Peyer's patch (tissue), 4 donors: ENCODE measurements at regions not wholly inside any gene's neighbourhood (a gene's known extent, or its start where the extent isn't known, plus 50 kb on each side); places are given as distances from the start of the nearest gene placed in this dataset.

Experiments used
- DNase-seq, 3 donors: peaks; one replicate each; pipeline ENCODE4 v3.0.0-alpha.2; 2017 to 2019
- H3K27ac ChIP-seq, 4 donors: fragments of 200-600 bp; sonication (generic); one replicate each; pipeline ENCODE4 v1.5.1; 2016 to 2019
- H3K27me3 ChIP-seq, 2 donors: fragments of 200-600 bp; sonication (generic); one replicate each; pipeline ENCODE4 v1.5.1; 2019
- H3K36me3 ChIP-seq, 3 donors: fragments of 200-600 bp; sonication (generic); one replicate each; pipeline ENCODE4 v1.5.1; 2016 to 2019
- H3K4me1 ChIP-seq, 4 donors: fragments of 200-600 bp; sonication (generic); one replicate each; pipeline ENCODE4 v1.5.1; 2016 to 2019
- H3K4me3 ChIP-seq, 4 donors: fragments of 200-600 bp; sonication (generic); 1 replicate in 3 of 4; 2 replicates in 1 of 4; pipeline ENCODE4 v1.5.1; 2016 to 2019; ENCODE audit warnings: mild to moderate bottlenecking in 1 of 4
- H3K9me3 ChIP-seq, 4 donors: fragments of 200-600 bp; sonication (generic); one replicate each; pipeline ENCODE4 v1.5.1; 2016 to 2019; ENCODE audit warnings: mild to moderate bottlenecking in 1 of 4
- POLR2A ChIP-seq, 2 donors: fragments of 450-650 bp; IDR thresholded peaks; one replicate each; pipeline ENCODE4 v1.5.1; 2017; ENCODE audit warnings: antibody characterized with exemption in 2 of 2, mild to moderate bottlenecking in 2 of 2, moderate library complexity in 2 of 2
- TF ChIP-seq, protein P1 (sequence below), 6 experiments: fragments of 450-650 bp in 4 of 6; fragments of 200-600 bp in 2 of 6; sonication (generic) in 1 of 6; IDR thresholded peaks; one replicate each; pipeline ENCODE4 v1.5.1; 2017 to 2019; ENCODE audit warnings: antibody characterized with exemption in 6 of 6, mild to moderate bottlenecking in 3 of 6, moderate library complexity in 1 of 6

- no peak for DNase-seq
- Histone ChIP-seq H3K4me1 (no peaks in the 10 kb centered on the region), H3K27me3 (no peaks in the 10 kb centered on the region), H3K27ac (no peak overlapping the region), H3K9me3 (no peaks in the 10 kb centered on the region), H3K36me3 (no peaks in the 10 kb centered on the region), H3K4me3 (no peak overlapping the region)
- TF ChIP-seq POLR2A (IDR thresholded peaks at IDR 0.05): no peak
Measured at GRCh38 chr11:103550811-103551210, 441.6 kb downstream of the DYNC2H1 start.

DNA sequence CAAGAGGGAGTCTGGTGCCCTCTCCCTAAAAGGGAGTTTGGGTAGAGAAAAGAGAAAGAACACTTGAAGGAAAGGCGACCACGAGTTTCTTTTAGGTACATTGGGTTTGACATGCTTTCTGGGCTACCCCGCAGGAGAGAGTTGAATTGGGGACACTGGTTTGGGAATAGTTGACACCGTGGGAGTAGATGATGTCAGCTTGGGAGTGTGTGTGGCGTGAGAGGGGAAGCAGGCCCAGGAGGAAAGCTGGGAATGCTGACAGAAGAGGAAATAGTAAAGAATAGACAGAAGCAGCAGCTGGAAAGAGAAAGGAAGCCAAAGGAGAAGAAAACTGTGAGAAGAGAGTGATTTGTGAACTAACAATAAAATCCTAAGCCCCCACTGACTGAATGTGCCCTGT lies 442.9 kb downstream of the DYNC2H1 start:
- TF ChIP-seq, protein P1, sequence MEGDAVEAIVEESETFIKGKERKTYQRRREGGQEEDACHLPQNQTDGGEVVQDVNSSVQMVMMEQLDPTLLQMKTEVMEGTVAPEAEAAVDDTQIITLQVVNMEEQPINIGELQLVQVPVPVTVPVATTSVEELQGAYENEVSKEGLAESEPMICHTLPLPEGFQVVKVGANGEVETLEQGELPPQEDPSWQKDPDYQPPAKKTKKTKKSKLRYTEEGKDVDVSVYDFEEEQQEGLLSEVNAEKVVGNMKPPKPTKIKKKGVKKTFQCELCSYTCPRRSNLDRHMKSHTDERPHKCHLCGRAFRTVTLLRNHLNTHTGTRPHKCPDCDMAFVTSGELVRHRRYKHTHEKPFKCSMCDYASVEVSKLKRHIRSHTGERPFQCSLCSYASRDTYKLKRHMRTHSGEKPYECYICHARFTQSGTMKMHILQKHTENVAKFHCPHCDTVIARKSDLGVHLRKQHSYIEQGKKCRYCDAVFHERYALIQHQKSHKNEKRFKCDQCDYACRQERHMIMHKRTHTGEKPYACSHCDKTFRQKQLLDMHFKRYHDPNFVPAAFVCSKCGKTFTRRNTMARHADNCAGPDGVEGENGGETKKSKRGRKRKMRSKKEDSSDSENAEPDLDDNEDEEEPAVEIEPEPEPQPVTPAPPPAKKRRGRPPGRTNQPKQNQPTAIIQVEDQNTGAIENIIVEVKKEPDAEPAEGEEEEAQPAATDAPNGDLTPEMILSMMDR (IDR thresholded peaks at IDR 0.05): no peak
- TF ChIP-seq POLR2A (IDR thresholded peaks at IDR 0.05): no peak

GRCh38 chr11:103556171-103556570 lies 446.9 kb downstream of the DYNC2H1 start:
- Histone ChIP-seq H3K4me1 (no peaks in the 10 kb centered on the region), H3K4me3 (no peak overlapping the region), H3K27ac (no peak overlapping the region), H3K9me3 (no peaks in the 10 kb centered on the region), H3K27me3 (no peaks in the 10 kb centered on the region), H3K36me3 (no peaks in the 10 kb centered on the region)
- DNase-seq: no peak
- TF ChIP-seq, protein P1 (IDR thresholded peaks at IDR 0.05): no peak
- no peak for TF ChIP-seq POLR2A (IDR thresholded peaks at IDR 0.05)

More for the DNA sequence above, 442.9 kb downstream of the DYNC2H1 start:
- H3K9me3 ChIP-seq: no peaks in the 10 kb centered on the region
- no peak overlapping the region for H3K4me3 ChIP-seq
- H3K36me3 ChIP-seq: no peaks in the 10 kb centered on the region
- H3K4me1 ChIP-seq: no peaks in the 10 kb centered on the region
- no peak overlapping the region for H3K27ac ChIP-seq
- H3K27me3 ChIP-seq: no peaks in the 10 kb centered on the region
- DNase-seq: no peak

DNA sequence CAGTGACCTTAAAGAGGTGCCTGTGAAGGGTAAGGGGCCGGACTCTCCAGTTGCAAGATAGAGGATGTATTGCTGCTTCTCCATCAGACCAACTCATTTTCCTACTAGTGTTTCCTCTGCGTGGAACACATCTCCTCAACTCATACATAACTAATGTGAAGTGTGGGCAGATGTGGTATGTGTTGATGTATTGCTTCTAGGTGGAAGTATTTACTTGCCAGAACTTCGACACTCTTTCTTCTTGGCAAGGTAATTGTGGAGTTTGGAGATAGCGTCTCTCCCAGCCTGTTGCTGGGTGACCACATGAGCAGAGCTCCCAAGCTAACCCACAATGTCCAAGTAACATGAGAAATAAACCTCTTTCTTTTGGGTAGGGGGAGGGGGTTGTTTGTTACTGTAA lies 456.9 kb downstream of the DYNC2H1 start:
- Histone ChIP-seq H3K27ac (no peak overlapping the region), H3K36me3 (no peaks in the 10 kb centered on the region), H3K4me3 (no peak overlapping the region), H3K4me1 (no peaks in the 10 kb centered on the region), H3K27me3 (no peaks in the 10 kb centered on the region), H3K9me3 (no peaks in the 10 kb centered on the region)
- no peak for DNase-seq
- no peak for TF ChIP-seq POLR2A (IDR thresholded peaks at IDR 0.05)
- TF ChIP-seq, protein P1 (IDR thresholded peaks at IDR 0.05): no peak

DNA sequence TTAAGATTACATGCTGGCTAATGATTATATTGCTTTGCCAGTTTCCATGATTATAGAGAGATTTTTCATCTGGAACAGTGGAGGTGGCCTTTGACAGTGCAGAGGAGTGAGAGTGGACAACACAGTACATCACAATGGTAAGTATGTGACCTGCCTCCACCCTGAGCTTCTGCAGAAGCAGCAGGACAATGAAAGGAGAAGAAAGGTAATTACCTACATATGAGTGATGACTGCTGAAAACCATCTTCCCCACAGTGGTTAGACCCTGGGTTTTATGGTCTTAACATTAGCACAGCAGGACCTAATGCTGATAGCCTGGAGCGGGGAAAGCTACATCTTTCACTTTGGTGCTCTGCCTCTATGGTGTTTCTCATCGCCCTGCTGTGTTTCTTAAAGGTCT lies 454.7 kb upstream of the DDI1 start:
- H3K27me3 ChIP-seq: no peaks in the 10 kb centered on the region
- TF ChIP-seq POLR2A (IDR thresholded peaks at IDR 0.05): no peak
- TF ChIP-seq, protein P1 (IDR thresholded peaks at IDR 0.05): no peak
- no peak overlapping the region for H3K4me3 ChIP-seq
- H3K36me3 ChIP-seq: no peaks in the 10 kb centered on the region
- H3K4me1 ChIP-seq: no peaks in the 10 kb centered on the region
- no peak for DNase-seq
- no peaks in the 10 kb centered on the region for H3K9me3 ChIP-seq
- H3K27ac ChIP-seq: no peak overlapping the region

- Histone ChIP-seq H3K9me3 (no peaks in the 10 kb centered on the region), H3K27ac (no peak overlapping the region), H3K4me1 (no peaks in the 10 kb centered on the region), H3K27me3 (no peaks in the 10 kb centered on the region), H3K36me3 (no peaks in the 10 kb centered on the region), H3K4me3 (no peak overlapping the region)
- DNase-seq: no peak
- TF ChIP-seq, protein P1 (IDR thresholded peaks at IDR 0.05): no peak
- TF ChIP-seq POLR2A (IDR thresholded peaks at IDR 0.05): no peak
Measured at GRCh38 chr11:103582351-103582909, 454.0 kb upstream of the DDI1 start.
